ENCODE measurements at regions not wholly inside any gene's neighbourhood (a gene's known extent, or its start where the extent isn't known, plus 50 kb on each side); places are given as distances from the start of the nearest gene placed in this dataset.
A peak's percentile ranks its signal among the peaks of the same experiment; 100 is the strongest.

DNA sequence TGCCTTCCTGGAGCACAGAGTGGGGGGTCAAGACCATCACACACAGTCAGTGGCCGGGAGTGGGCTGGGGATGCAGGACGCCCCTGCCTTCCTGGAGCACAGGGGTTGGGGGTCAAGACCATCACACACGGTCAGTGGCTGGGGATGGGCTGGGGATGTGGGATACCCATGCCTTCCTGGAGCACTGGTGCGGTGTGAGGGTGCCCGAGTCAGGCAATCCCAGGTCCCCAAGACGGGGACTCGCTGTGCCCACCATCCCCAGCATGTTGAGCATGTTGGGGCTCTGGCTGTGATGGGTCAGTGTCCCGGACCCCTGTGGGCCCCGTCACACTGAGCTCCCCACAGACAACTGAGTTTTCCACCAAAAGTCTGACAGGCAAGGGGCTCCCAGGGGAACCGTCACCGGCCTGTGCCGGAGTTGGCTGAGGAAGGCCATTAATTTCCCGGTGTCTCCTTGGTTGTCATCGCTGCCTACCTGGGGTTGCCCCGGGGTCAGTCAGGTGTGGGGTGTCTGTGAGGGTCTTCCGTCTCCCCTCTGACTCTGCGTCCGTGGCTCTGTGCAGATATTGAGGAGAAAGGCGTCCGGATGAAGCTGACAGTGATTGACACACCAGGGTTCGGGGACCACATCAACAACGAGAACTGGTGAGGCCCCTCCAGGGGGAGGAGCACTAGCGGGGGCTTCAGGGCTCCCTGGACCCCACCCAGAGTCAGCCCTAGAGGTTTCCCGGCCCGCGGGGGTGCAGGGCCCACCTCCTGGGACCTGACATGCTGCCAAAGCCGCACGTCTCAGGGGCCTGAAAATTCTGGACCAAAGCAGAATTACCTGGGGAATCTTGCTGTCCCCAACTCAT lies 347.1 kb downstream of the SEC14L1 start:
- DNase-seq (ENCODE audit: low spot score) = peak; percentile 62
- peaks cover 61% of the 10 kb centered on the region for H3K36me3 ChIP-seq (ENCODE audit: low read depth)
- H3K4me1 ChIP-seq (ENCODE audit: insufficient read depth, poor library complexity, severe bottlenecking) = no peaks in the 10 kb centered on the region
- H3K4me3 ChIP-seq (ENCODE audit: severe bottlenecking) = no peak overlapping the region
- no peak for ATAC-seq (ENCODE audit: low read depth)
- H3K9me3 ChIP-seq (ENCODE audit: severe bottlenecking) = no peaks in the 10 kb centered on the region
- no peak overlapping the region for H3K27ac ChIP-seq (ENCODE audit: poor library complexity, severe bottlenecking)
- no peaks in the 10 kb centered on the region for H3K27me3 ChIP-seq (ENCODE audit: insufficient read depth, poor library complexity, severe bottlenecking)
- TF ChIP-seq, protein P1, sequence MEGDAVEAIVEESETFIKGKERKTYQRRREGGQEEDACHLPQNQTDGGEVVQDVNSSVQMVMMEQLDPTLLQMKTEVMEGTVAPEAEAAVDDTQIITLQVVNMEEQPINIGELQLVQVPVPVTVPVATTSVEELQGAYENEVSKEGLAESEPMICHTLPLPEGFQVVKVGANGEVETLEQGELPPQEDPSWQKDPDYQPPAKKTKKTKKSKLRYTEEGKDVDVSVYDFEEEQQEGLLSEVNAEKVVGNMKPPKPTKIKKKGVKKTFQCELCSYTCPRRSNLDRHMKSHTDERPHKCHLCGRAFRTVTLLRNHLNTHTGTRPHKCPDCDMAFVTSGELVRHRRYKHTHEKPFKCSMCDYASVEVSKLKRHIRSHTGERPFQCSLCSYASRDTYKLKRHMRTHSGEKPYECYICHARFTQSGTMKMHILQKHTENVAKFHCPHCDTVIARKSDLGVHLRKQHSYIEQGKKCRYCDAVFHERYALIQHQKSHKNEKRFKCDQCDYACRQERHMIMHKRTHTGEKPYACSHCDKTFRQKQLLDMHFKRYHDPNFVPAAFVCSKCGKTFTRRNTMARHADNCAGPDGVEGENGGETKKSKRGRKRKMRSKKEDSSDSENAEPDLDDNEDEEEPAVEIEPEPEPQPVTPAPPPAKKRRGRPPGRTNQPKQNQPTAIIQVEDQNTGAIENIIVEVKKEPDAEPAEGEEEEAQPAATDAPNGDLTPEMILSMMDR (IDR thresholded peaks at IDR 0.05; ENCODE audit: poor library complexity, severe bottlenecking) = no peak

DNA sequence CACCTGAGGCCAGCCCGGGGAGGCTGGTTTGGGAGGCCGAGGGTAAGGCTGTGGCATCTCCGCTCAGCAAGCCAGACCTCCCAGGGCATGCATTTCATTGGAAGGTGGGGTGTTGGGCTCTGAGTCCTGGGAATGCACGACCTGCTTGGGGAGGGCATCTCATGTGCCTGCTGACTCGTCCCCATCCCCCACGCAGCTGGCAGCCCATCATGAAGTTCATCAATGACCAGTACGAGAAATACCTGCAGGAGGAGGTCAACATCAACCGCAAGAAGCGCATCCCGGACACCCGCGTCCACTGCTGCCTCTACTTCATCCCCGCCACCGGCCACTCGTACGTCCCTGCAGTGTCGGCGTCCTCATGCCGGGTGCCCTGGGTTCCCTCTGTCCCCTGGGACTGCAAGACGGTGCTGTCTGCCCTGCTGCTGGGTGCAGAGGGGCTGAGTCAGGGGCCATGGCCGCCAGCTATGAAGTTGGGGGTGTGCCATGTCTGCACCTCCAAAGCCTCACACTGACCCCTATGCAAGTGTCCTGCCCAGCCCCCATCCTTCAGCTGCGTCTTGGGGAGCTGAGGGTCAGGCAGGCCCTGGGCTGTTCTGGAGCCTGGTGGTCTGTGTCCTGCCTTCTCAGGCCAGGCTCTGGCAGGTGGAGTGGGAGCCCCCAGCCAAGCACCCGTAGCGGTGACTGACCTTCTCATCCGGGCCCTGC lies 347.9 kb downstream of the SEC14L1 start:
- no peak for ATAC-seq (ENCODE audit: low read depth)
- DNase-seq (ENCODE audit: low spot score) = peak; percentile 59
- Histone ChIP-seq H3K4me1 (ENCODE audit: insufficient read depth, poor library complexity, severe bottlenecking) (no peaks in the 10 kb centered on the region), H3K36me3 (ENCODE audit: low read depth) (peaks cover 61% of the 10 kb centered on the region), H3K27me3 (ENCODE audit: insufficient read depth, poor library complexity, severe bottlenecking) (no peaks in the 10 kb centered on the region), H3K27ac (ENCODE audit: poor library complexity, severe bottlenecking) (no peak overlapping the region), H3K4me3 (ENCODE audit: severe bottlenecking) (no peak overlapping the region), H3K9me3 (ENCODE audit: severe bottlenecking) (no peaks in the 10 kb centered on the region)
- TF ChIP-seq, protein P1 (IDR thresholded peaks at IDR 0.05; ENCODE audit: poor library complexity, severe bottlenecking) = no peak

DNA sequence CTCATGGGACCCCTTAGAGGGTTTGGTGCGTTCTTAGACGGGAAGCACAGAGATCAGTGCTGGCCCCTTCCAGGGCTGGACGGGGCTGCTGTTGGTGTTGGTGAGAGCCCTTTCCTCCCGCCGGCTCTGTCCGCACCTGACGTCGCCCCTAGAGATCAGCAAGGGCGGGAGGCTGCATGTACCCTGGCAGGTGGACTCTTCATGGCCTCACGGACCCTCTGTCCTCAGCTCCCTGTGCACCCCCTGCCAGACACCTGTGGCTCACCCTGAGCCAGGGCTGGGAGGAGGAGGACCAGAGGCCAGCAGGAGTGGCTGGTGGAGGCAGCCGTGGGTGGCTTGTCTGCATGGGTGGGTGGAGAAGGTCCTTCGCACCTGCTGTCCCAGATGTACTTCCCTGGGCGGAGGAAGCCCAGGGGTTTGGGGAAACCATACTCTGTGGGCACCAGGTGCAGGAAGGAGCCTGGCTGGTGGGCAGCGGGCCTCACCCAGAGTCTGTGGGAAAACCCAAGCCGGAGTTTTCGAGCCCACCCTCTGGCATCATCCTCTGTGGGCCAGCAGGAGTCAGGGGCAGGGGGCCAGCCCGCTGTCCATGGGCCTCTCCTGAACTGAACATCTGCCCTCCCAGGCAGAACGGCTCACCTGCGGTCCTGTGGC lies 348.6 kb downstream of the SEC14L1 start:
- no peak overlapping the region for H3K27ac ChIP-seq (ENCODE audit: poor library complexity, severe bottlenecking)
- ATAC-seq (ENCODE audit: low read depth) (no peak), DNase-seq (ENCODE audit: low spot score) (peak; percentile 66)
- H3K36me3 ChIP-seq (ENCODE audit: low read depth) = peaks cover 62% of the 10 kb centered on the region
- no peak overlapping the region for H3K4me3 ChIP-seq (ENCODE audit: severe bottlenecking)
- TF ChIP-seq, protein P1 (IDR thresholded peaks at IDR 0.05; ENCODE audit: poor library complexity, severe bottlenecking) = no peak
- no peaks in the 10 kb centered on the region for H3K9me3 ChIP-seq (ENCODE audit: severe bottlenecking)
- no peaks in the 10 kb centered on the region for H3K27me3 ChIP-seq (ENCODE audit: insufficient read depth, poor library complexity, severe bottlenecking)
- no peaks in the 10 kb centered on the region for H3K4me1 ChIP-seq (ENCODE audit: insufficient read depth, poor library complexity, severe bottlenecking)

DNA sequence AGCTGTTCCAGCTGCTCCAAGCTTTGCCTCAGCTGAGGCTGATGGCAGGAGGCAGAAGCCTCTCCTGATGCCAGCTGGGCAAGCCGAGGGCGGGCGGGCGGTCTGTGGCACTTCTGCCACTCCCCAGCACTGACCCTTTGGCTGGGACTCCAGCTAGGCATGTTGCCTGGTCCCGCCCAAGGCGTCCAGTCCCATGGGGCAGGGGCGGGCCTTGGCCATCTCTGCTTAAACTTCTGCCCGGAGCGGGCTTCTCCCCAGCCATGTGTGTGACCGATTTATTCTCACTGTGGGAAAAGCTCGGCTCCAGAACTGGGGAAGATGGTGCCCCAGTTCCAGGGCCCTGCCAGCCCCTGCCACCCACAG lies 349.1 kb downstream of the SEC14L1 start:
- peaks cover 67% of the 10 kb centered on the region for H3K36me3 ChIP-seq (ENCODE audit: low read depth)
- no peak for ATAC-seq (ENCODE audit: low read depth)
- H3K27ac ChIP-seq (ENCODE audit: poor library complexity, severe bottlenecking) = no peak overlapping the region

More for the DNA sequence above, 349.1 kb downstream of the SEC14L1 start:
- no peaks in the 10 kb centered on the region for H3K27me3 ChIP-seq (ENCODE audit: insufficient read depth, poor library complexity, severe bottlenecking)
- no peaks in the 10 kb centered on the region for H3K4me1 ChIP-seq (ENCODE audit: insufficient read depth, poor library complexity, severe bottlenecking)
- TF ChIP-seq, protein P1 (IDR thresholded peaks at IDR 0.05; ENCODE audit: poor library complexity, severe bottlenecking) = no peak
- no peaks in the 10 kb centered on the region for H3K9me3 ChIP-seq (ENCODE audit: severe bottlenecking)
- no peak overlapping the region for H3K4me3 ChIP-seq (ENCODE audit: severe bottlenecking)
- peak; percentile 58 for DNase-seq (ENCODE audit: low spot score)

All from RWPE2 (cell line).